IPS-18a (cell line): ENCODE measurements at regions not wholly inside any gene's neighbourhood (a gene's known extent, or its start where the extent isn't known, plus 50 kb on each side); places are given as distances from the start of the nearest gene placed in this dataset.

Experiments used
- H3K27ac ChIP-seq: one replicate; pipeline ENCODE4 v1.5.1; 2013; ENCODE audit warnings: low read length
- H3K27me3 ChIP-seq: one replicate; pipeline ENCODE4 v1.6.1; 2013; ENCODE audit warnings: mild to moderate bottlenecking, low read length; ENCODE audit not compliant: control insufficient read depth, insufficient read depth
- H3K36me3 ChIP-seq: one replicate; pipeline ENCODE4 v1.6.1; 2013; ENCODE audit warnings: low read depth, low read length; ENCODE audit not compliant: control insufficient read depth
- H3K4me1 ChIP-seq: one replicate; pipeline ENCODE4 v1.6.1; 2013; ENCODE audit warnings: low read depth, low read length; ENCODE audit not compliant: control insufficient read depth
- H3K4me3 ChIP-seq: one replicate; pipeline ENCODE4 v1.5.1; 2013; ENCODE audit warnings: low read length
- H3K9ac ChIP-seq: one replicate; pipeline ENCODE4 v1.6.1; 2013; ENCODE audit warnings: mild to moderate bottlenecking, low read length, moderate library complexity
- H3K9me3 ChIP-seq: one replicate; pipeline ENCODE4 v1.6.1; 2013; ENCODE audit warnings: low read depth, low read length; ENCODE audit not compliant: control insufficient read depth

- Histone ChIP-seq H3K4me1 (no peaks in the 10 kb centered on the region), H3K27ac (no peak overlapping the region), H3K36me3 (no peaks in the 10 kb centered on the region), H3K9me3 (no peaks in the 10 kb centered on the region), H3K9ac (no peak overlapping the region), H3K27me3 (no peaks in the 10 kb centered on the region), H3K4me3 (no peak overlapping the region)
Measured at GRCh38 chr1:238073991-238074390, 183.3 kb upstream of the ZP4 start.

GRCh38 chr1:238071061-238071460 lies 180.3 kb upstream of the ZP4 start:
- Histone ChIP-seq H3K9me3 (no peaks in the 10 kb centered on the region), H3K27ac (no peak overlapping the region), H3K36me3 (no peaks in the 10 kb centered on the region), H3K27me3 (no peaks in the 10 kb centered on the region), H3K4me1 (no peaks in the 10 kb centered on the region), H3K9ac (no peak overlapping the region), H3K4me3 (no peak overlapping the region)

GRCh38 chr1:238063454-238063853 lies 172.7 kb upstream of the ZP4 start:
- no peaks in the 10 kb centered on the region for H3K4me1 ChIP-seq
- H3K36me3 ChIP-seq, result no peaks in the 10 kb centered on the region
- H3K9me3 ChIP-seq, result no peaks in the 10 kb centered on the region
- H3K9ac ChIP-seq, result no peak overlapping the region
- H3K27me3 ChIP-seq, result no peaks in the 10 kb centered on the region
- no peak overlapping the region for H3K4me3 ChIP-seq
- H3K27ac ChIP-seq, result no peak overlapping the region

GRCh38 chr1:238061967-238062613 lies 171.4 kb upstream of the ZP4 start:
- H3K4me3 ChIP-seq, result no peak overlapping the region
- H3K27ac ChIP-seq, result no peak overlapping the region
- H3K9ac ChIP-seq, result no peak overlapping the region
- no peaks in the 10 kb centered on the region for H3K4me1 ChIP-seq
- H3K27me3 ChIP-seq, result no peaks in the 10 kb centered on the region
- peaks cover 11% of the 10 kb centered on the region for H3K9me3 ChIP-seq
- H3K36me3 ChIP-seq, result no peaks in the 10 kb centered on the region

GRCh38 chr1:238060061-238060460 lies 169.3 kb upstream of the ZP4 start:
- Histone ChIP-seq H3K4me3 (no peak overlapping the region), H3K27ac (no peak overlapping the region), H3K9ac (no peak overlapping the region), H3K27me3 (no peaks in the 10 kb centered on the region), H3K9me3 (peaks cover 11% of the 10 kb centered on the region), H3K4me1 (no peaks in the 10 kb centered on the region), H3K36me3 (no peaks in the 10 kb centered on the region)

GRCh38 chr1:238052496-238053266 lies 162.0 kb upstream of the ZP4 start:
- Histone ChIP-seq H3K27me3 (no peaks in the 10 kb centered on the region), H3K9me3 (peaks cover 5% of the 10 kb centered on the region), H3K27ac (no peak overlapping the region), H3K9ac (no peak overlapping the region), H3K4me1 (no peaks in the 10 kb centered on the region), H3K4me3 (no peak overlapping the region), H3K36me3 (no peaks in the 10 kb centered on the region)

- Histone ChIP-seq H3K27me3 (no peaks in the 10 kb centered on the region), H3K36me3 (no peaks in the 10 kb centered on the region), H3K9ac (no peak overlapping the region), H3K4me1 (peaks cover 20% of the 10 kb centered on the region), H3K4me3 (no peak overlapping the region), H3K9me3 (no peaks in the 10 kb centered on the region), H3K27ac (no peak overlapping the region)
Measured at GRCh38 chr1:238029126-238029525, 138.4 kb upstream of the ZP4 start.

- H3K36me3 ChIP-seq, result no peaks in the 10 kb centered on the region
- peaks cover 20% of the 10 kb centered on the region for H3K4me1 ChIP-seq
- H3K9me3 ChIP-seq, result no peaks in the 10 kb centered on the region
- no peaks in the 10 kb centered on the region for H3K27me3 ChIP-seq
- no peak overlapping the region for H3K4me3 ChIP-seq
- no peak overlapping the region for H3K27ac ChIP-seq
- H3K9ac ChIP-seq, result no peak overlapping the region
Measured at GRCh38 chr1:238027366-238027765, 136.6 kb upstream of the ZP4 start.

- no peak overlapping the region for H3K27ac ChIP-seq
- H3K9ac ChIP-seq, result no peak overlapping the region
- H3K27me3 ChIP-seq, result no peaks in the 10 kb centered on the region
- H3K4me1 ChIP-seq, result peaks cover 10% of the 10 kb centered on the region
- H3K4me3 ChIP-seq, result no peak overlapping the region
- H3K9me3 ChIP-seq, result no peaks in the 10 kb centered on the region
- H3K36me3 ChIP-seq, result no peaks in the 10 kb centered on the region
Measured at GRCh38 chr1:238023137-238023536, 132.4 kb upstream of the ZP4 start.

GRCh38 chr1:238018214-238018613 lies 127.5 kb upstream of the ZP4 start:
- H3K27ac ChIP-seq, result no peak overlapping the region
- no peak overlapping the region for H3K9ac ChIP-seq
- H3K36me3 ChIP-seq, result no peaks in the 10 kb centered on the region
- no peaks in the 10 kb centered on the region for H3K4me1 ChIP-seq
- H3K27me3 ChIP-seq, result no peaks in the 10 kb centered on the region
- no peak overlapping the region for H3K4me3 ChIP-seq
- H3K9me3 ChIP-seq, result no peaks in the 10 kb centered on the region

GRCh38 chr1:238006779-238007178 lies 116.1 kb upstream of the ZP4 start:
- no peak overlapping the region for H3K27ac ChIP-seq
- H3K36me3 ChIP-seq, result no peaks in the 10 kb centered on the region
- no peaks in the 10 kb centered on the region for H3K4me1 ChIP-seq
- H3K4me3 ChIP-seq, result no peak overlapping the region
- no peak overlapping the region for H3K9ac ChIP-seq
- no peaks in the 10 kb centered on the region for H3K9me3 ChIP-seq
- no peaks in the 10 kb centered on the region for H3K27me3 ChIP-seq

GRCh38 chr1:238005116-238005515 lies 114.4 kb upstream of the ZP4 start:
- Histone ChIP-seq H3K27ac (no peak overlapping the region), H3K36me3 (no peaks in the 10 kb centered on the region), H3K27me3 (no peaks in the 10 kb centered on the region), H3K9me3 (no peaks in the 10 kb centered on the region), H3K4me1 (no peaks in the 10 kb centered on the region), H3K9ac (no peak overlapping the region), H3K4me3 (no peak overlapping the region)
